ENCODE measurements at regions not wholly inside any gene's neighbourhood (a gene's known extent, or its start where the extent isn't known, plus 50 kb on each side); places are given as distances from the start of the nearest gene placed in this dataset.

- no peak for FAIRE-seq
- no peak for DNase-seq (ENCODE audit: low spot score)
Observed at GRCh38 chr4:149296503-149296902, 519.1 kb downstream of the IQCM start.

GRCh38 chr4:149296084-149296483 lies 519.6 kb downstream of the IQCM start:
- no peak for DNase-seq (ENCODE audit: low spot score)

GRCh38 chr4:149294601-149295000 lies 521.0 kb downstream of the IQCM start:
- no peak for DNase-seq (ENCODE audit: low spot score)
- no peak for FAIRE-seq

More at GRCh38 chr4:149296084-149296483, 519.6 kb downstream of the IQCM start:
- FAIRE-seq: no peak

- no peak for FAIRE-seq
Observed at GRCh38 chr4:149293046-149293649, 522.5 kb downstream of the IQCM start.

GRCh38 chr4:149292425-149293007 lies 523.1 kb downstream of the IQCM start:
- FAIRE-seq (no peak), DNase-seq (ENCODE audit: low spot score) (no peak)

More at GRCh38 chr4:149293046-149293649, 522.5 kb downstream of the IQCM start:
- no peak for DNase-seq (ENCODE audit: low spot score)

- no peak for FAIRE-seq
- DNase-seq (ENCODE audit: low spot score): no peak
Observed at GRCh38 chr4:149291463-149291862, 524.2 kb downstream of the IQCM start.

- no peak for DNase-seq (ENCODE audit: low spot score)
- FAIRE-seq: no peak
Observed at GRCh38 chr4:149280806-149281205, 534.8 kb downstream of the IQCM start.

GRCh38 chr4:149279776-149280175 lies 535.9 kb downstream of the IQCM start:
- no peak for DNase-seq (ENCODE audit: low spot score)
- no peak for FAIRE-seq

- no peak for DNase-seq (ENCODE audit: low spot score)
- no peak for FAIRE-seq
Observed at GRCh38 chr4:149279331-149279730, 536.3 kb downstream of the IQCM start.

- no peak for FAIRE-seq
Observed at GRCh38 chr4:149277705-149278104, 537.9 kb downstream of the IQCM start.

GRCh38 chr4:149269835-149270234 lies 545.8 kb downstream of the IQCM start:
- FAIRE-seq (no peak), DNase-seq (ENCODE audit: low spot score) (no peak)

More at GRCh38 chr4:149277705-149278104, 537.9 kb downstream of the IQCM start:
- DNase-seq (ENCODE audit: low spot score): no peak

GRCh38 chr4:149266301-149266700 lies 549.3 kb downstream of the IQCM start:
- DNase-seq (ENCODE audit: low spot score): no peak
- FAIRE-seq: no peak

- FAIRE-seq (no peak), DNase-seq (ENCODE audit: low spot score) (no peak)
Observed at GRCh38 chr4:149265645-149266044, 550.0 kb downstream of the IQCM start.

GRCh38 chr4:149264093-149264733 lies 551.4 kb downstream of the IQCM start:
- DNase-seq (ENCODE audit: low spot score) (peak; percentile 39), FAIRE-seq (no peak)

GRCh38 chr4:149248191-149248764 lies 567.4 kb downstream of the IQCM start:
- FAIRE-seq (no peak), DNase-seq (ENCODE audit: low spot score) (no peak)

GRCh38 chr4:149247164-149247563 lies 568.5 kb downstream of the IQCM start:
- FAIRE-seq (no peak), DNase-seq (ENCODE audit: low spot score) (no peak)

GRCh38 chr4:149245333-149245732 lies 570.3 kb downstream of the IQCM start:
- DNase-seq (ENCODE audit: low spot score) (no peak), FAIRE-seq (no peak)

- FAIRE-seq (no peak), DNase-seq (ENCODE audit: low spot score) (no peak)
Observed at GRCh38 chr4:149238097-149238496, 577.5 kb downstream of the IQCM start.

GRCh38 chr4:149234798-149235197 lies 580.8 kb downstream of the IQCM start:
- no peak for FAIRE-seq

GRCh38 chr4:149223659-149224058 lies 592.0 kb downstream of the IQCM start:
- DNase-seq (ENCODE audit: low spot score) (peak; percentile 4), FAIRE-seq (no peak)

More at GRCh38 chr4:149234798-149235197, 580.8 kb downstream of the IQCM start:
- no peak for DNase-seq (ENCODE audit: low spot score)

- FAIRE-seq: no peak
- DNase-seq (ENCODE audit: low spot score): no peak
Observed at GRCh38 chr4:149218672-149219071, 597.0 kb downstream of the IQCM start.

- DNase-seq (ENCODE audit: low spot score) (no peak), FAIRE-seq (no peak)
Observed at GRCh38 chr4:149214301-149214700, 601.3 kb downstream of the IQCM start.

Data from urothelium cell line (cell line).